HG02885 (cell line): ENCODE measurements at regions not wholly inside any gene's neighbourhood (a gene's known extent, or its start where the extent isn't known, plus 50 kb on each side); places are given as distances from the start of the nearest gene placed in this dataset.
"Not testable (repeated sequence)": the region's sequence is repeated elsewhere in the genome, so short reads cannot be mapped to it uniquely, and the experiment has no call there.

Experiments used
- ATAC-seq: cut with Tn5 transposase; IDR thresholded peaks from one replicate; pipeline ENCODE4 v1.9.1; 2021; ENCODE audit warnings: mild to moderate bottlenecking; ENCODE audit not compliant: unreplicated experiment, poor library complexity

DNA sequence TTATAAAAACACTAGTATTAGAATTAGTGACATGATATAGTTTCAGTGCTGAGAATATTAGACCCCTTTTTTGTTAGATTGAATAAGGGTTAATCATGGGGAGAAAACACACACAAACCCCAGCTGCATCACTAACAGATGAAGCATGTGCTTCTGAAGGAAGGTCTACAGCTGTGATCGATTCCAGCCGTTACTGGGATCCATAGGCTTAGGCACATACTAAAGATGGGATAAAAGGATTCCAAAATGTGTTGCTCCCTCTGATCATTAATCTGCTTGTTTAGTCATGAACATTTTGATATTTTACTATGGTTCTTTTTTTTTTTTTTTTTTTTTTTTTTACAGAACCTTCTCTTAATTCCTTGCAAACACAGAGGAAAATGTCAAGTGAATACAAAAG is 1591.3 kb downstream of the EFNB2 start:
- ATAC-seq: no peak

DNA sequence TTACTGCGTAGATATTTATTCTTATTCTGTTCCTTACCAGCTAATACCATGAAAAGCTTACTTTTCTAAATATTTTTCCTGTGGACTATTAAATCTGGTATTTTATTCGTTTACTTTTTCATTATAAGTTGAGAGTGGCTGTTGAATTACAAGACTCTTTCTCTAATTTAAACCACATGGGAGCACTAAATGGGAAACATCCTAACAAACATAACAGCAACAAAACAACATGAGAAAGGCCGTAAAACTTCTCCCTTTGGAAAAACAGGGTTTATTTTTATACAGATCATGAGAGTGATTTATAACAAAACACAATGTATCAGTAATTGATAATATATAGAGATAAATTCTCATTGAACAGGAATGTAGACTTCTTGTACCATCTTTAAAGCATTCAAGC is 1592.1 kb downstream of the EFNB2 start:
- no peak for ATAC-seq

DNA sequence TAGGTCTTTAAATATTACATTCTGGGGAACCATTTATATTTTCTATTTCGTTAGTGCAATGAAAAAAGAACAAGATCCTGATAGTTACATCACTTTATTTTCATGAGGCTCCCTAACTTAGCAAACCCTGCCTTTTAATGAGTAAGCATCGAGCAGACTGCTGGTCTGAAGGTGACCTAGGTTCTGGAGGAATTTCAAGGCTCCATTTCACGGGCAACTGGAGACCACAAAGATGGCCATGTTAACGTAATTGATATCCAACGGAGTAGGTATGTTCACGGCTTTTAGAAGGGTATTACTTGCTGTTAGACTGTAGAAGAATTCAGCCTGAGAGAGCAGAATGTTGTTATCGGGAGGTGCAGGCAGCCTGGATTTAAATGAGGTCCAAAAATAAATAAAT is 1597.6 kb downstream of the EFNB2 start:
- no peak for ATAC-seq

DNA sequence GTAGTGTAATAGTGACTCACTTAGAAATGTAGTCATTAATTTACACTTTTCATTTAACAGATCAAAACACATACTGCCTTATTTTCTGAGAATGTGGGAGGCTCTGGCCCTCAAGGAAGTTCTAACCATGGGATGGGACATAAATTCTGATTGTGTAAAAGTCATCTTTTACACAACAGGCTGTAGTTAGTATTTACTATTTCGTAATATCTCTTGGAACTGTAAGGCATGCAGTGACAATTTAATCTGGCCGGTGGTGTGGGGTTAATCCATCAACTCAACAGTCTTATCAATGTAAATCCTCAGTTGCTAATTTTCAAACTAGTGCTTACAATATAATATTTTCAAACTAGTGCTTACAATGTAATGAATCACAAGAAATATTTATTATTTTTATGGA is 1599.2 kb downstream of the EFNB2 start:
- no peak for ATAC-seq

DNA sequence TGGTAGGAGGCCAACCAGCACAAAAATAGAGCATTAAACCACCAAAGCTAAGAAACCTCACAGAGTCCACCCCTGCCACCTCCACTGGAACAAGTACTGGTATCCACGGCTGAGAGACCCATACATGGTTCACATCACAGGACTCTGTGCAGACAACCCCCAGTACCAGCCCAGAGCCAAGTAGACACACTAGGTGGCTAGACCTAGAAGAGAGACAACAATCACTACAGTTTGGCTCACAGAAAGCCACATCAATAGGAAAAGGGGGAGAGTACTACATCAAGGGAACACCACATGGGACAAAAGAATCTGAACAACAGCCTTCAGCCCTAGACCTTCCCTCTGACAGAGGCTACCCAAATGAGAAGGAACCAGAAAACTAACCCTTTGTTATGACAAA is 1614.9 kb downstream of the EFNB2 start:
- ATAC-seq: not testable (repeated sequence)

DNA sequence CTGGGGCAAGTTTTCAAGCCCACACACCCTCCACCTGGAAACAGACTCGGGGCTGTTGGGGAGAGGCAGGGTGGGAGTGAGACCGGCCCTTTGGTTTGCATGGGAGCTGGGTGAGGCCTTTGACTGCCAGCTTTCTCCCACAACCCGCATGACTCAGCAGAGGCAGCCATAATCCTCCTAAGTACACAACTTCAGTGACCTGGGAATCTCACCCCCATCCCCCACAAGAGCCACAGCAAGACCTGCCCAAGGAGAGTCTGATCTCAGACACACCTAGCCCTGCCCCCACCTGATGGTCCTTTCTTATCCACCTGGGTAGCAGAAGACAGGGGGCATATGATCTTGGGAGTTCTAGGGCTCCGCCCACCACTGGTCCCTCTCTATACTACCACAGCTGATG is 1615.4 kb downstream of the EFNB2 start:
- ATAC-seq: no peak

GRCh38 chr13:104900191-104900817 is 1635.2 kb downstream of the EFNB2 start:
- no peak for ATAC-seq

GRCh38 chr13:104898484-104898883 is 1637.0 kb downstream of the EFNB2 start:
- no peak for ATAC-seq

GRCh38 chr13:104895521-104895920 is 1639.9 kb downstream of the EFNB2 start:
- ATAC-seq: no peak

DNA sequence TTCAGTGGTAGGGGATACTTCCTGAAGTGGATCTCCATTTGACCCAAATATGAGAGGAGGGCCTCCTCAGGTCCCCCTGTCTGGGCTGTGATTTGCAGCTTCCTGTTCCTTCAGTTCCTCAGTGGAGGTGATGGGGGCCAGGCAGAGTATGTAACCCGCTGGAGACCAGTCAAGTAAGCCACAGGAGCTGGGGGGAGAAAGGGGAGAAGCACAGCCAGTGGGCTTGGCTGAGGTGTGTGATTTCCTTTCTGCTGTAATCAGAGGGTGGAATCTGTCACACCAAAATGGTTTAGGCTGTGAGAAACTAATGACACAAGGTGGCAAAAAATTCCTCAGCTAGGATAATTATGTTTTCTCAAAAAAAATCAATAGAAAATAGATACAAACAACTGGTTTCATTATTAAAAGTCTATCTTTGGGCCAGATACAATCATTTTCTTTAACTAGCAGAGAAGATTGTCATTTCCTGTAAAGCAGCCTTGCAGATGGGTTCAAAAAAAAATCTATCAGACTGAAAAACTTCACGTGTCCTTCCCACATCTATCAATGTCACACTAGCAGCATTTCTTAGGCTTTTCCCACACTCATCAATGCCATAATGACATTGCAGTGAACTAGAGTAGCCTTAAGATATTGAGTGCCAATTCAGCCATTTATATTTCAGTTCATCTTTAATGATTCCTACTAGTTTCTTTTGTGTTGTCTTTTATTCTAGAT is 1660.3 kb downstream of the EFNB2 start:
- no peak for ATAC-seq

DNA sequence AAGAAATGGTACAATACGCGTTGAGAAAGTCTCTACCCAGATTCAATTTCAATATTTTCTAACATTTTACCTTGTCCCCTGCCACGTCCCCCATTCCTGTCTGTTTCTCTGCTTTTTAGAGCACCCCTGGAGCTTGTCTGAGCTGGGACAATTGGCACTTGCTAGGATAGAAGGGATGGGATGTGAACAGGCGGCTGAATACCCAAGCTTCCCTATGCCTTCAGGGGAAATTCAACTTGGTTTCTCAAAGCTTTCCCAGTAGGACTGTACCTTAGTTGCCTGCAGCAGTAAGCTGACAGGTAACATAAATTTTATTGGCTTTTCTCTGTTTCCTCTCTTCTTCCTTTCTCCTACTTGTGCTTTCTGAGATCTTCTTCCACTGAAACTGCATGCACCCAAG is 1663.3 kb downstream of the EFNB2 start:
- no peak for ATAC-seq

- ATAC-seq: no peak
Measured at GRCh38 chr13:104871456-104871855, 1664.0 kb downstream of the EFNB2 start.

- no peak for ATAC-seq
Measured at GRCh38 chr13:104869501-104869900, 1666.0 kb downstream of the EFNB2 start.

DNA sequence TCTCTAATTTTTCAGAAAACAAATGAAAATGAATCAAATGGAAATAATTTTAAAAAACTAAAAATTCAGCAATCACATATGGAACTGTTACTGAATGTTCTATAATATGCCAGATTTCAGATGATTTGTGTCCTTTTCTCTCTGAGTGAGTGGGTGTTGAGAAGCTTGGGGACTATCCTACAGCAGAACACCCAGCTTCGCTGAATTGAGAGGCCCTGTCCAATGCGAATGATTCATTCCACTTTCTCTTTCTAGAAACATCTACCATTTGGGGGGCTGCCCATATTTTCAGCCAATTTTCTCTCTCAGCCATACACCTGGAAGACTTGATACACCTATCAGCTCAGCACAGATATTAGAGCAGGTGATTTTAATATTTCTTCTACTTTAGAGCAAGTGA is 1666.7 kb downstream of the EFNB2 start:
- no peak for ATAC-seq

GRCh38 chr13:104855581-104855980 is 1679.9 kb downstream of the EFNB2 start:
- ATAC-seq: no peak

GRCh38 chr13:104854698-104855097 is 1680.8 kb downstream of the EFNB2 start:
- no peak for ATAC-seq

DNA sequence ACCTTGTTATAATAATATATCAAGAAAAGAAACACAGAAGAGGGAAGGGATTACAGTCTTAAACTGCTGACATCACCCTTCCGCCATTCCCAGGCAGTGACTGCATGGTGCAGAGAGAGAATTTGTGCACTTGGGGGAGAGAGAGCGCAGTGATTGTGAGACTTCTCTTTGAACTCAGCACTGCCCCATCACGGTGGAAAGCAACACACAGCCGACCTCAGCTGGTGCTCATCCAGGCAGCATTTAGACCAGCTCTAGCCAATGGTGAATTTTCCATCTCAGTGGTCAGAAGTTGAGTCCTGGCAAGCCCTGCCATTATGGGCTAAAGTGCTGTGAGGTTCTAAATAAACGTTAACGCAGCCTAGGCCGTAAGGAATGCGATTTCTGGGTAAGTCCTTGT is 1681.5 kb downstream of the EFNB2 start:
- ATAC-seq: no peak

DNA sequence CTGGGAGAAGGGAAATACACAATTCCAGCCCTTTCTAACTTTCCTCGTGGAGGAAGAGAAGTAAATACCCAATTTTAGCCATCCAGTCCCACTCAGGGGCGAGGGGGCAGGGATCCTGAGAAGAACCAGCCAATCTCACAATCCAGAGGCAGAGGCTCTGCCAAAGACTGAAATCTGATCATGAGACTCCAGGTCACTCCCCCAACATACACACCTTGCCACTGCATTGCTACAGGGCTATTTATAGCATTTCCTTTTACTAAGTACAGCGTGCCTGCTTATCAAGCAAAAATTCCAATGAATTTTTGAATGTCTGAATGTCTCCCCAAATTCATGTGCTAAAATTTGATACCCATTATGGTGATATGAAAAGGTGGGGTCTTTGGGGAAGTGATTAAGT is 1687.5 kb downstream of the EFNB2 start:
- no peak for ATAC-seq

DNA sequence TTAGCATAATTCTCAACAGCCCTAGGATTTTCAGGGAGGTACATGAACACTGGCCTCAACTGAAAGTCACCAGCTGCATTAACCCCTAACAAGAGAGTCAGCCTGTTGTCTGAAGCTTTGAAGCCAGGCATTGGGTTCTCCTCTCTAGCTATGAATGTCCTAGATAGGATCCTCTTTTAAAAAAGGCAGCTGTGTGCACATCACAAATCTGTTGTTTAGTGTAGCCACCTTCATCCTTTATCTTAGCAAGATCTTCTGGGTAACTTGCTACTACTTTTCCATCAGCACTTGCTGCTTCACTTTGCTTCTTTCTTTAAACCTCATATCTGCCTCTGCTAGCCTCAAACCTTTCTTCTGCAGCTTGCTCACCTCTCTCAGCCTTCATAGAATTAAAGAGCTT is 1692.1 kb downstream of the EFNB2 start:
- ATAC-seq: no peak

- no peak for ATAC-seq
Measured at GRCh38 chr13:104841110-104841509, 1694.4 kb downstream of the EFNB2 start.

GRCh38 chr13:104837756-104838155 is 1697.7 kb downstream of the EFNB2 start:
- no peak for ATAC-seq

GRCh38 chr13:104833221-104833620 is 1702.2 kb downstream of the EFNB2 start:
- ATAC-seq: no peak
